ENCODE measurements at regions not wholly inside any gene's neighbourhood (a gene's known extent, or its start where the extent isn't known, plus 50 kb on each side); places are given as distances from the start of the nearest gene placed in this dataset.

DNA sequence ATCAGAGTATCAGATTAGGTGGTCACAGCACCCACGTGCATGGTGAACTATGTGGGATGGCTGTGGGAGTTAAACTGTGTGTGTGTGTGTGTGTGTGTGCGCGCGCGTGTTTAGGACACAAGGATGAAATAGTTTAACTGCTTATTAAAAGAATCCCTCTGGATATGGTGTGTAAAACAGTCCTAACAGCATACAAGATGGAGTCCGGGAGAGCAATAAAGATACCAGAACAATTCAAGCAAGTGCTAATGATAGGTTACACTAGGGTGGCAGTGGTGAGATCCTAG, 202.2 kb downstream of the IPMK start:
- TF ChIP-seq, protein P1, sequence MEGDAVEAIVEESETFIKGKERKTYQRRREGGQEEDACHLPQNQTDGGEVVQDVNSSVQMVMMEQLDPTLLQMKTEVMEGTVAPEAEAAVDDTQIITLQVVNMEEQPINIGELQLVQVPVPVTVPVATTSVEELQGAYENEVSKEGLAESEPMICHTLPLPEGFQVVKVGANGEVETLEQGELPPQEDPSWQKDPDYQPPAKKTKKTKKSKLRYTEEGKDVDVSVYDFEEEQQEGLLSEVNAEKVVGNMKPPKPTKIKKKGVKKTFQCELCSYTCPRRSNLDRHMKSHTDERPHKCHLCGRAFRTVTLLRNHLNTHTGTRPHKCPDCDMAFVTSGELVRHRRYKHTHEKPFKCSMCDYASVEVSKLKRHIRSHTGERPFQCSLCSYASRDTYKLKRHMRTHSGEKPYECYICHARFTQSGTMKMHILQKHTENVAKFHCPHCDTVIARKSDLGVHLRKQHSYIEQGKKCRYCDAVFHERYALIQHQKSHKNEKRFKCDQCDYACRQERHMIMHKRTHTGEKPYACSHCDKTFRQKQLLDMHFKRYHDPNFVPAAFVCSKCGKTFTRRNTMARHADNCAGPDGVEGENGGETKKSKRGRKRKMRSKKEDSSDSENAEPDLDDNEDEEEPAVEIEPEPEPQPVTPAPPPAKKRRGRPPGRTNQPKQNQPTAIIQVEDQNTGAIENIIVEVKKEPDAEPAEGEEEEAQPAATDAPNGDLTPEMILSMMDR (IDR thresholded peaks at IDR 0.05) = no peak
- no peak for TF ChIP-seq EZH2 (IDR thresholded peaks at IDR 0.05; ENCODE audit: borderline replicate concordance, insufficient read depth, low read depth, low read length, poor library complexity, severe bottlenecking)
